ENCODE measurements at regions not wholly inside any gene's neighbourhood (a gene's known extent, or its start where the extent isn't known, plus 50 kb on each side); places are given as distances from the start of the nearest gene placed in this dataset.
"Not testable (repeated sequence)": the region's sequence is repeated elsewhere in the genome, so short reads cannot be mapped to it uniquely, and the experiment has no call there.

DNA sequence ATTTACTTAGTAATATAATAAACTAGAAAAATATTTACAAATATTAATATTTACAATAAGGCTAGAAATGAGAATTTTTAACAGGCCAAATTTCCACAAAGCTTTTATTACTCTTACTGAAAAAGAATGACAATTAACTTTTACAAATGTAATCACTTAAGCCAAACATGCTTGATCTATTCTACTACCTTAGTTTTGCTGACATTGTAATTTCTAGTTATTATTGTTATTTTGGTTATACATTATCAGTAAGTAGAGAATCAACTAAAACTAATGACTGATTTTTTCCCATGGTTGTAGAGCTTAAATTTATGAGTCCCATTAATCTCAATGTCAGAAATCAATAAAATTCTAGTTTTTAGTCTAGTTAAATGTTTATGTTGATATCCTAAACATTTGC is 107.8 kb upstream of the PARP8 start:
- not testable (repeated sequence) for TF ChIP-seq EZH2 (IDR thresholded peaks at IDR 0.05; ENCODE audit: low read length)
- TF ChIP-seq, protein P1, sequence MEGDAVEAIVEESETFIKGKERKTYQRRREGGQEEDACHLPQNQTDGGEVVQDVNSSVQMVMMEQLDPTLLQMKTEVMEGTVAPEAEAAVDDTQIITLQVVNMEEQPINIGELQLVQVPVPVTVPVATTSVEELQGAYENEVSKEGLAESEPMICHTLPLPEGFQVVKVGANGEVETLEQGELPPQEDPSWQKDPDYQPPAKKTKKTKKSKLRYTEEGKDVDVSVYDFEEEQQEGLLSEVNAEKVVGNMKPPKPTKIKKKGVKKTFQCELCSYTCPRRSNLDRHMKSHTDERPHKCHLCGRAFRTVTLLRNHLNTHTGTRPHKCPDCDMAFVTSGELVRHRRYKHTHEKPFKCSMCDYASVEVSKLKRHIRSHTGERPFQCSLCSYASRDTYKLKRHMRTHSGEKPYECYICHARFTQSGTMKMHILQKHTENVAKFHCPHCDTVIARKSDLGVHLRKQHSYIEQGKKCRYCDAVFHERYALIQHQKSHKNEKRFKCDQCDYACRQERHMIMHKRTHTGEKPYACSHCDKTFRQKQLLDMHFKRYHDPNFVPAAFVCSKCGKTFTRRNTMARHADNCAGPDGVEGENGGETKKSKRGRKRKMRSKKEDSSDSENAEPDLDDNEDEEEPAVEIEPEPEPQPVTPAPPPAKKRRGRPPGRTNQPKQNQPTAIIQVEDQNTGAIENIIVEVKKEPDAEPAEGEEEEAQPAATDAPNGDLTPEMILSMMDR (optimal IDR thresholded peaks at IDR 0.05 in 1 of 3, IDR thresholded peaks at IDR 0.05 in 1 of 3, conservative IDR thresholded peaks at IDR 0.05 in 1 of 3; ENCODE audit: extremely low read depth in 1 of 3, insufficient read depth in 2 of 3, low read length in 3 of 3): not testable (repeated sequence)

Data from keratinocyte (primary cell).